ENCODE measurements at regions not wholly inside any gene's neighbourhood (a gene's known extent, or its start where the extent isn't known, plus 50 kb on each side); places are given as distances from the start of the nearest gene placed in this dataset.

GRCh38 chr13:65488606-65489005 lies 1741.5 kb downstream of the PCDH9 start:
- no peak for TF ChIP-seq PPARA (CRISPR knock-in tag; IDR thresholded peaks at IDR 0.05; ENCODE audit: borderline replicate concordance)
- TF ChIP-seq, protein P1, sequence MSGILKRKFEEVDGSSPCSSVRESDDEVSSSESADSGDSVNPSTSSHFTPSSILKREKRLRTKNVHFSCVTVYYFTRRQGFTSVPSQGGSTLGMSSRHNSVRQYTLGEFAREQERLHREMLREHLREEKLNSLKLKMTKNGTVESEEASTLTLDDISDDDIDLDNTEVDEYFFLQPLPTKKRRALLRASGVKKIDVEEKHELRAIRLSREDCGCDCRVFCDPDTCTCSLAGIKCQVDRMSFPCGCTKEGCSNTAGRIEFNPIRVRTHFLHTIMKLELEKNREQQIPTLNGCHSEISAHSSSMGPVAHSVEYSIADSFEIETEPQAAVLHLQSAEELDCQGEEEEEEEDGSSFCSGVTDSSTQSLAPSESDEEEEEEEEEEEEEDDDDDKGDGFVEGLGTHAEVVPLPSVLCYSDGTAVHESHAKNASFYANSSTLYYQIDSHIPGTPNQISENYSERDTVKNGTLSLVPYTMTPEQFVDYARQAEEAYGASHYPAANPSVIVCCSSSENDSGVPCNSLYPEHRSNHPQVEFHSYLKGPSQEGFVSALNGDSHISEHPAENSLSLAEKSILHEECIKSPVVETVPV (CRISPR knock-in tag; IDR thresholded peaks at IDR 0.05), result no peak
- TF ChIP-seq BACH2 (CRISPR knock-in tag; IDR thresholded peaks at IDR 0.05; ENCODE audit: borderline replicate concordance), result no peak
- TF ChIP-seq OSR1 (CRISPR knock-in tag; IDR thresholded peaks at IDR 0.05), result no peak
- no peak for TF ChIP-seq ZNF565 (CRISPR knock-in tag; conservative IDR thresholded peaks at IDR 0.05; ENCODE audit: low read depth)
- no peak for TF ChIP-seq ZFP3 (CRISPR knock-in tag; IDR thresholded peaks at IDR 0.05)
- TF ChIP-seq PATZ1 (CRISPR knock-in tag; IDR thresholded peaks at IDR 0.05; ENCODE audit: borderline replicate concordance), result no peak
- no peak for TF ChIP-seq RARB (CRISPR knock-in tag; IDR thresholded peaks at IDR 0.05)
- no peak for TF ChIP-seq TOX (CRISPR knock-in tag; IDR thresholded peaks at IDR 0.05; ENCODE audit: borderline replicate concordance)
- TF ChIP-seq ZNF8 (CRISPR knock-in tag; IDR thresholded peaks at IDR 0.05), result no peak
- TF ChIP-seq ZC3H10 (CRISPR knock-in tag; IDR thresholded peaks at IDR 0.05), result no peak
- TF ChIP-seq, protein P2, sequence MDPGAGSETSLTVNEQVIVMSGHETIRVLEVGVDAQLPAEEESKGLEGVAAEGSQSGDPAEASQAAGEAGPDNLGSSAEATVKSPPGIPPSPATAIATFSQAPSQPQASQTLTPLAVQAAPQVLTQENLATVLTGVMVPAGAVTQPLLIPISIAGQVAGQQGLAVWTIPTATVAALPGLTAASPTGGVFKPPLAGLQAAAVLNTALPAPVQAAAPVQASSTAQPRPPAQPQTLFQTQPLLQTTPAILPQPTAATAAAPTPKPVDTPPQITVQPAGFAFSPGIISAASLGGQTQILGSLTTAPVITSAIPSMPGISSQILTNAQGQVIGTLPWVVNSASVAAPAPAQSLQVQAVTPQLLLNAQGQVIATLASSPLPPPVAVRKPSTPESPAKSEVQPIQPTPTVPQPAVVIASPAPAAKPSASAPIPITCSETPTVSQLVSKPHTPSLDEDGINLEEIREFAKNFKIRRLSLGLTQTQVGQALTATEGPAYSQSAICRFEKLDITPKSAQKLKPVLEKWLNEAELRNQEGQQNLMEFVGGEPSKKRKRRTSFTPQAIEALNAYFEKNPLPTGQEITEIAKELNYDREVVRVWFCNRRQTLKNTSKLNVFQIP (CRISPR knock-in tag; IDR thresholded peaks at IDR 0.05; ENCODE audit: borderline replicate concordance, low read depth), result no peak
- no peak for TF ChIP-seq ISL1 (CRISPR knock-in tag; IDR thresholded peaks at IDR 0.05)
